ENCODE measurements at regions not wholly inside any gene's neighbourhood (a gene's known extent, or its start where the extent isn't known, plus 50 kb on each side); places are given as distances from the start of the nearest gene placed in this dataset.

DNA sequence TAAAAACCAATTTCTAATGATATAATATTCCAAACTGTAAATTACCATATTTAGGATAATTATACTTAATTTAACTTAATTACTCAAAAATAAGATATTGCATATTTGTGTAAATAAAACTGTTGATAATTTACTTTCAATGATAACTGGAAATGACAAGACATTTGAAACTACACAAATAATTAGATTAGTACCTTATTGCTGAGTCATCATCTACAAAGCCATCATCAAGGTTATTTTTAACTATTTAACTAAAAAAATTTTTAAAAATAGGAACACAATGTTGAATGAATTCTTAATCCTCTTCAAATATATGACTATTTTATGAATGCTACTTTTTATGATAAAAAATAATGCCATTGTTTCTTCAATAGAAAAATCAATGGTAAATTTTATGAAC is 364.3 kb downstream of the SLITRK6 start:
- TF ChIP-seq CTCF (conservative IDR thresholded peaks at IDR 0.05 in 1 of 2, IDR thresholded peaks at IDR 0.05 in 1 of 2; ENCODE audit: low read depth in 1 of 2, low read length in 2 of 2) = no peak
- no peak for TF ChIP-seq EZH2 (IDR thresholded peaks at IDR 0.05; ENCODE audit: low read length, missing control alignments)
